ENCODE measurements at regions not wholly inside any gene's neighbourhood (a gene's known extent, or its start where the extent isn't known, plus 50 kb on each side); places are given as distances from the start of the nearest gene placed in this dataset.
A peak's percentile ranks its signal among the peaks of the same experiment; 100 is the strongest.

GRCh38 chr12:74408601-74409166, 129.0 kb upstream of the ATXN7L3B start:
- Histone ChIP-seq H3K79me1 (ENCODE audit: low read depth, low read length) (no peaks in the 10 kb centered on the region), H3K27me3 (replicated peaks in 1 of 4; ENCODE audit: control insufficient read depth in 3 of 4, extremely low read depth in 1 of 4, insufficient read depth in 3 of 4, low read length in 3 of 4) (no peaks in the 10 kb centered on the region)
- no peak for DNase-seq (ENCODE audit: low read depth in 1 of 2, low spot score in 2 of 2)
- no peak for TF ChIP-seq SP2 (IDR thresholded peaks at IDR 0.05; ENCODE audit: low read length)
- 0 out of 2 replicates have a peak, but pooled peaks have one; percentile 63 for TF ChIP-seq TEAD4 (IDR thresholded peaks at IDR 0.05; ENCODE audit: low read depth, low read length)
- TF ChIP-seq EP300 (IDR thresholded peaks at IDR 0.05; ENCODE audit: borderline replicate concordance in 1 of 2, low read depth in 2 of 2, low read length in 2 of 2): peak in 1 of 2 experiments; percentile 39; a peak in 1 of 3 replicates

More at GRCh38 chr12:74408601-74409166, 129.0 kb upstream of the ATXN7L3B start:
- H3K23me2 ChIP-seq (ENCODE audit: low read depth, low read length): no peaks in the 10 kb centered on the region
- H3K14ac ChIP-seq (ENCODE audit: insufficient read length): no peak overlapping the region
- ChIA-PET CTCF (ENCODE audit: partially characterized antibody) (interaction anchor here (0.8 to 1.5 kb wide), 3 partner anchors 43 to 297 kb away, joined by 3 to 4 read pairs (median 3); no protein-coding TSS in a partner anchor), POLR2A (ENCODE audit: partially characterized antibody) (interaction anchor here (1.2 kb wide), 1 partner anchor 11 kb away, joined by 4 read pairs; no protein-coding TSS in a partner anchor)
- H3K9ac ChIP-seq (replicated peaks in 1 of 4; ENCODE audit: extremely low read depth in 1 of 4, low read depth in 3 of 4, low read length in 3 of 4): no peak overlapping the region
- no peak overlapping the region for H2BK20ac ChIP-seq (ENCODE audit: low read length)
- H3K79me2 ChIP-seq (ENCODE audit: control insufficient read depth in 1 of 2, insufficient read depth in 2 of 2, low read length in 2 of 2): no peaks in the 10 kb centered on the region
- no peak overlapping the region; a peak in 1 of 8 replicates for H3K4me3 ChIP-seq (ENCODE audit: extremely low read depth in 1 of 4, insufficient read depth in 2 of 4, low read depth in 3 of 4, low read length in 4 of 4)
- no peak overlapping the region for H3K18ac ChIP-seq (ENCODE audit: extremely low read depth, low read length)
- H3K4me1 ChIP-seq (replicated peaks in 1 of 4; ENCODE audit: control insufficient read depth in 3 of 4, insufficient read depth in 4 of 4, low read length in 3 of 4): peaks cover 0 to 4% (median under 1%) of the 10 kb centered on the region in 4 experiments; a peak in 2 of 7 replicates
- no peak overlapping the region for H2BK5ac ChIP-seq (ENCODE audit: low read depth, low read length)
- WGBS, 2 experiments (ENCODE audit: extremely low coverage in 1 of 2, insufficient coverage in 1 of 2, insufficient read length in 1 of 2, insufficient replicate concordance in 2 of 2, low coverage in 1 of 2, low lambda C conversion rate in 2 of 2, missing lambda C conversion rate in 1 of 2): 43% methylated on average over 2 of the region's 2 CpGs; no CpG with 5 or more reads in 1 of the 2 experiments
- no peaks in the 10 kb centered on the region for H4K20me1 ChIP-seq (replicated peaks in 1 of 2; ENCODE audit: control insufficient read depth in 1 of 2, insufficient read depth in 2 of 2, low read length in 2 of 2)
- H4K91ac ChIP-seq (replicated peaks; ENCODE audit: insufficient read length, low read length): no peak overlapping the region
- no peak overlapping the region for H2AFZ ChIP-seq (ENCODE audit: low read length)
- H4K5ac ChIP-seq (ENCODE audit: insufficient read length, low read depth, low read length): no peak overlapping the region
- no peak overlapping the region for H2AK5ac ChIP-seq (ENCODE audit: low read depth, low read length)
- no peak overlapping the region for H2BK12ac ChIP-seq (ENCODE audit: low read depth, low read length)
- H3K27ac ChIP-seq (ENCODE audit: low read depth, low read length): no peak overlapping the region
- no peak overlapping the region for H3K4ac ChIP-seq (replicated peaks; ENCODE audit: insufficient read length, low read depth, low read length)
- H3K4me2 ChIP-seq (ENCODE audit: insufficient read depth in 1 of 2, low read depth in 2 of 2, low read length in 2 of 2): peak overlapping the region in 1 of 2 experiments; percentile 25; a peak in 1 of 4 replicates
- H3K36me3 ChIP-seq (ENCODE audit: control insufficient read depth in 2 of 4, insufficient read depth in 4 of 4, low read length in 3 of 4): no peaks in the 10 kb centered on the region; a peak in 1 of 8 replicates
- no peak overlapping the region for H2BK15ac ChIP-seq (ENCODE audit: low read length)
- H4K8ac ChIP-seq (ENCODE audit: extremely low read depth, insufficient read depth, low read length): no peak overlapping the region
- H2BK120ac ChIP-seq (replicated peaks; ENCODE audit: low read depth, low read length): no peak overlapping the region
- H3K9me3 ChIP-seq (ENCODE audit: insufficient read depth in 2 of 2, low read depth in 1 of 2, low read length in 1 of 2): no peaks in the 10 kb centered on the region
- no peak overlapping the region for H3K56ac ChIP-seq (replicated peaks; ENCODE audit: insufficient read length, low read depth, low read length)
- FAIRE-seq: no peak
- no peak overlapping the region for H3K23ac ChIP-seq (ENCODE audit: insufficient read length)

Data from H1 (cell line).